ENCODE measurements at regions not wholly inside any gene's neighbourhood (a gene's known extent, or its start where the extent isn't known, plus 50 kb on each side); places are given as distances from the start of the nearest gene placed in this dataset.

DNA sequence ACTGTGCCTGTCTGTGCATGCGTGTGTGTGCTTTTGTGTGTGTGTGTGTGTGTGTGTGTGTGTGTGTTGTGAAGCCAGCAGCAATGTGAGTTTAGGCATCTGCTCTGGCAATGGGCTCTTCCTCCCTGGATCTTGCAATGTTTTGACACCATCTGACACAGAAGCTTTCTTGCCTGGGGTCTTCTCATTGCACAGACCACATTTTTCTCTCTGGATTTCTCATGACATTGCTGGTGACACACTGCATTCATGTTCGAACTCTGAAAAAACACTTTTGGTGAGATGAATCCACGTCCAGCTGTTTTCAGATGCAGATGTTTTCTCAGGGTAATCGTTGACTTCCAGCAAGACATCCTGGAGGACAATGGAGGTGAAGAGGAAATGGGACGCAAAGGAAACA, 63.0 kb upstream of the FZD8 start:
- Histone ChIP-seq H3K4me3 (no peak overlapping the region), H3K27ac (no peak overlapping the region), H3K36me3 (no peaks in the 10 kb centered on the region), H3K9me3 (peaks cover 0 to 18% (median 0%) of the 10 kb centered on the region in 11 donors), H3K27me3 (no peaks in the 10 kb centered on the region), H3K4me1 (peaks cover 0 to 2% (median 0%) of the 10 kb centered on the region in 9 donors)
- TF ChIP-seq, protein P1, sequence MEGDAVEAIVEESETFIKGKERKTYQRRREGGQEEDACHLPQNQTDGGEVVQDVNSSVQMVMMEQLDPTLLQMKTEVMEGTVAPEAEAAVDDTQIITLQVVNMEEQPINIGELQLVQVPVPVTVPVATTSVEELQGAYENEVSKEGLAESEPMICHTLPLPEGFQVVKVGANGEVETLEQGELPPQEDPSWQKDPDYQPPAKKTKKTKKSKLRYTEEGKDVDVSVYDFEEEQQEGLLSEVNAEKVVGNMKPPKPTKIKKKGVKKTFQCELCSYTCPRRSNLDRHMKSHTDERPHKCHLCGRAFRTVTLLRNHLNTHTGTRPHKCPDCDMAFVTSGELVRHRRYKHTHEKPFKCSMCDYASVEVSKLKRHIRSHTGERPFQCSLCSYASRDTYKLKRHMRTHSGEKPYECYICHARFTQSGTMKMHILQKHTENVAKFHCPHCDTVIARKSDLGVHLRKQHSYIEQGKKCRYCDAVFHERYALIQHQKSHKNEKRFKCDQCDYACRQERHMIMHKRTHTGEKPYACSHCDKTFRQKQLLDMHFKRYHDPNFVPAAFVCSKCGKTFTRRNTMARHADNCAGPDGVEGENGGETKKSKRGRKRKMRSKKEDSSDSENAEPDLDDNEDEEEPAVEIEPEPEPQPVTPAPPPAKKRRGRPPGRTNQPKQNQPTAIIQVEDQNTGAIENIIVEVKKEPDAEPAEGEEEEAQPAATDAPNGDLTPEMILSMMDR (IDR thresholded peaks at IDR 0.05) = no peak
- ATAC-seq (no peak), DNase-seq (no peak)
- intact Hi-C loops (cut with DNase I) = no loop called here
- WGBS, 2 donors = 56 to 73% methylated on average over 5 of the region's 5 CpGs

DNA sequence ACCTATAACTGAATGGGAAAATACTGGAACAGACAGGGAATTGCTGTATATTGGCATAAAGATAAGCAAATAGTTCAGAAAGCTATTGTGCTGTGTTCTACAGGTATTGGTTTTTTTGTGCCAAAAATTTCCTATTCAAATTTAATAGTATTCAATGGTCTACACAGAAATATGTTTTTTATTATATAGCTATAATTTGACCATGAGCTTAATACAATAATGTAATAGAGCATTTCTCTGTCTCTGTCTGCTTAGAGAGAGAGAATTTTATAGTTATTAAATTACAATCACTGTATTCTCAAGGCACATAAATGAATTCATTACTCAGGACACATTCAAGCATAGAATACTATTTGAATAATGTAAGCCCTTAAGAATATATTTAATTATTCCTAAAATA, 62.3 kb upstream of the FZD8 start:
- DNase-seq (no peak), ATAC-seq (no peak)
- Histone ChIP-seq H3K4me3 (no peak overlapping the region), H3K27ac (no peak overlapping the region), H3K9me3 (peaks cover 0 to 18% (median 0%) of the 10 kb centered on the region in 11 donors), H3K36me3 (no peaks in the 10 kb centered on the region), H3K4me1 (peaks cover 0 to 5% (median 0%) of the 10 kb centered on the region in 9 donors), H3K27me3 (no peaks in the 10 kb centered on the region)
- intact Hi-C loops (cut with DNase I) = no loop called here
- TF ChIP-seq, protein P1 (IDR thresholded peaks at IDR 0.05) = no peak

DNA sequence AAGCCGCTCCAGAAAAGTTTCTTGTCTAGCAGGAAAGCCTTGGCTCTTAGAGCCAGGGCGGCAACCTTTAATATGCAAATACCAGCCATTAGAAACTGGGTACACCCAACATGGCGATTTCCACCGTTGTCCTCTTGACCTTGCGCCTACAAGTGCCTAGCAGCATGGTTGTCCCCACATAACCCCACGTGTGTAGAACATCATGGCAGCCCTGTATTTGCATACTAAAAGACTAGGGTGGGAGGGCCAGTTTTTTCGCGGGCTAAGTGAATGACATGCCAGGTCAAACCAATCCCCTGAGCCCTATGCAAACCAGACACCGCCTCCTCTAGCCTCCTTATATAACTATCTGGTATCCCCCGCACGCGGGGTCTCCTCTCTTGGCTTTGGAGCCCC, 58.4 kb upstream of the FZD8 start:
- H3K27ac ChIP-seq = no peak overlapping the region
- no peak overlapping the region for H3K4me3 ChIP-seq
- TF ChIP-seq, protein P1 (IDR thresholded peaks at IDR 0.05) = no peak
- DNase-seq (no peak), ATAC-seq (no peak)
- intact Hi-C loops (cut with DNase I) = no loop called here
- WGBS, 2 donors = 91 to 95% methylated on average over 12 of the region's 12 CpGs
- H3K4me1 ChIP-seq = peaks cover 0 to 19% (median 0%) of the 10 kb centered on the region in 9 donors
- H3K27me3 ChIP-seq = no peaks in the 10 kb centered on the region
- no peaks in the 10 kb centered on the region for H3K9me3 ChIP-seq
- H3K36me3 ChIP-seq = no peaks in the 10 kb centered on the region

DNA sequence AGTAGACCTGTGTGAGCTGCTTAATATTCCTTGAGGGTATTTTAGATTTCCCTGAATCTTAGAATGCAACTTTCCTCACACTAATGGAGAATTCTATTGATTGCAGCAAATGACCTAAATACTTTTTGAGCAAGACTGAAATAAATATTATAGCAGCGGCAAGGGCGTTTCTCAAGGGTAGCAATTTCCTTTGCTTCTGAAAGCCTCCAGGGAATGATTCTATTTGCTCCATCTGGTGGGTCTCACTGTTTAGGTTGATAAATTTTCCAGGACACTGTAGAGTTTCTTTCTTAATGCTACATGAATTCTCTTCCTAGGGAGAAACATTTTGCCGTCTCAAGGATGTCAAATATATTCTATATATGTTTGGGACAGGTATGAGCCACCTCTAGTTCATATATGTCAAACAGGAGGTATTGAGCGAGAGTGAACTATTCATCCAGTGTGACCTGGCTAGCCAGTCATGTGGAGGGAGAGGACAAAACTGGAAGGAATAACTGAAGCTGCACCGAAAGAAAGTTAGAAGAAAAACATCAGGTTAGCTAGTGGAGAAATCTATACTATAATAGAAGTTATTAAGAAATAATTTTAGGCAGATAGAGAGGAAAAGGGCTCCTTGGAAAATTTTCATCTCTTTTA, 57.9 kb upstream of the FZD8 start:
- TF ChIP-seq, protein P1 (IDR thresholded peaks at IDR 0.05) = no peak
- H3K4me3 ChIP-seq = no peak overlapping the region
- no peaks in the 10 kb centered on the region for H3K36me3 ChIP-seq
- ATAC-seq (no peak), DNase-seq (no peak)
- 71 to 73% methylated on average over 5 of the region's 5 CpGs for WGBS, 2 donors
- intact Hi-C loops (cut with DNase I) = no loop called here
- H3K27me3 ChIP-seq = no peaks in the 10 kb centered on the region
- H3K9me3 ChIP-seq = no peaks in the 10 kb centered on the region
- H3K4me1 ChIP-seq = peaks cover 0 to 19% (median 0%) of the 10 kb centered on the region in 9 donors
- no peak overlapping the region for H3K27ac ChIP-seq

Measured in heart right ventricle (tissue), 16 donors.